NCI-H2081 (cell line): ENCODE measurements at regions not wholly inside any gene's neighbourhood (a gene's known extent, or its start where the extent isn't known, plus 50 kb on each side); places are given as distances from the start of the nearest gene placed in this dataset.
A peak's percentile ranks its signal among the peaks of the same experiment; 100 is the strongest.

Experiments used
- DNase-seq, 2 experiments: peaks; one replicate each; lab custom pipeline; 2025; lab: John Stamatoyannopoulos, UW

GRCh38 chr3:64888840-64889392 is 201.1 kb upstream of the ADAMTS9 start:
- no peak for DNase-seq

GRCh38 chr3:64888165-64888564 is 200.4 kb upstream of the ADAMTS9 start:
- no peak for DNase-seq

- no peak for DNase-seq
Measured at GRCh38 chr3:64885055-64885454, 197.3 kb upstream of the ADAMTS9 start.

- no peak for DNase-seq
Measured at GRCh38 chr3:64884536-64884935, 196.7 kb upstream of the ADAMTS9 start.

DNA sequence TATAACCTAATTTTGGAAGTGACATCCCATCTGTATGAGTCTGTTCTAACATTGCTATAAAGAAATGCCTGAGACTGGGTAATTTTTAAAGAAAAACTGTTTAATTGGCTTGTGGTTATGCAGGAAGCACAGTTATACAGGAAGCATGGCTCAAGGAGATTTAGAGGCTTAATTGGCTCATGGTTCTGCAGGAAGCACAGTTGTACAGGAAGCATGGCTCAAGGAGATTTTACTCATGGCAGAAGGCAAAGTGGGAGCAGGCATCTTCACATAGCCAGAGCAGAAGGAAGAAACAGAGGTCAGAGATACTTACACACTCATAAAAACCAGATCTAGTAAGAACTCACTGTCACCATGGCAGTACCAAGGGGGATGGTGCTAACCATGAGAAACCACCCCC is 193.1 kb upstream of the ADAMTS9 start:
- DNase-seq: no peak

DNA sequence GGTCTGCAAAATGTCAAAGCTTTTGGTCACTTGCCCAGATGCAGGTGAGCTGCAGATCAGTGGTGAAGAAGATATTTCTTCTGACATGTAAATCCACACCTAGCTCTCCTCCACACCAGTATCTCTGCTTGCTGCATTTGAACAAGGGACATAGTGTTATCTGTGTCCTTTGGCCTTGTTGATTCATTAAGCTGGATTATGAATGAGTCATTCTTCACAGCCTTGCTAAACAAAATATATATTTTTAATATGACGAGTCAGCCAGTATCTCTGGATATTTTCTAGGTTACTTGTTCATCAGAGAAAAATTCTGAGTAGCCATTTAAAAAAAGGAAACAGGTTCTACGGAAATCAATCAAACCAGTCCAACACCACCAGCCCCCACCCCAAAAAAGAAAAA is 190.6 kb upstream of the ADAMTS9 start:
- no peak for DNase-seq

GRCh38 chr3:64873400-64873799 is 185.6 kb upstream of the ADAMTS9 start:
- no peak for DNase-seq

- no peak for DNase-seq
Measured at GRCh38 chr3:64872345-64872744, 184.5 kb upstream of the ADAMTS9 start.

DNA sequence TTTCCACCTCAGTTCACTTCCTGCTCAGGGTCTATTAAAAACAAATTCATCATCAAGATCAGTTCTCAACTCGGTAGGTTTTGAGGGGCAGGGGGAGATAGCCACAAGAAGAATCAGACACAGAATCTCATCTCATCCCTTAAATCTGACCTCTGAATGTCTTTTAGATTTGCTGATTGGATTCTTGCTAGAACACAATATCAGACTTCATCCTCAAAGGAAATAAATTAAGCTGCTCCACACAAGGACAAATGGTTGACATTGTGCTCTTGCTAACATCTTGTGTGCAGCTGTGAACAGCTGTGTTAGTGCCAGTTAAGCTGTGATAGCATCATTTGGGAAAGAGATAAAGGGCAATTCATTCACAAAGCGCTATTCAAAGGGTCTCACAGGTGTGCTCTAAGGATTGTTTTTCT is 184.0 kb upstream of the ADAMTS9 start:
- DNase-seq: no peak

- DNase-seq: no peak
Measured at GRCh38 chr3:64870876-64871646, 183.3 kb upstream of the ADAMTS9 start.

- no peak for DNase-seq
Measured at GRCh38 chr3:64867224-64867623, 179.4 kb upstream of the ADAMTS9 start.

DNA sequence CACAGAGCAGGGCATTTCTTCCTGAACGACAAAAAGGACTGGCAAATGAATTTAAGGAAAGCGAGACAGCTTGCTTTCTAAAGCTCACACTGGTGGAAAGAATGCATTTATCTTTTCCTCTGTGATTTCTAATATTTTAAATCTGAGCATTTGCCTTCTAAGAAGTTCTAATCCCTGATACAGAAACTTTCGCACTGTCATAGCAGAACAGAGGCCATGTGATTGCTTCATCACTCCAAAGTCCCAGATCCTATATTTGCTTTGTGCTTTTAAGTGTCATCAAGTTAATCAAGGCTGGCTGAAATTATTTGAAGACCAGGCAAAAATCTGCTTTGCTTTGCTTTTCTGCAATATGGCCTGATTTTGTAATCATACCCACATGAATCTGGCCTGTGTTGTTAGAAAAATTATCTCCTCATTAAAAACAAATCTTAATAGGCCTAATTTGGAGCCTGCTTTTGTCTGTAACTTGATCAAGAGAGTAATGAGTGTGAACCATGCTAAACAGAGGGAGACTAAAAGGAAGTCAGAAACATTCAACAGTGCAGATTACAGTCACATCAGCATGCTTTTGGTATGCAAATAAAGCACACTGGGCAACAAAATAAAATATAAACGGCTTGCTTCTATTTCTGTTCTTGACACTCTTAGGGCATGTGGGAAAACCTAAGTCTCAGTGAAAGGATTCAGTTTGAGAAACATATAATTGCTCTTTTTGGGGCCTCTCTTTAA is 178.2 kb upstream of the ADAMTS9 start:
- no peak for DNase-seq

DNA sequence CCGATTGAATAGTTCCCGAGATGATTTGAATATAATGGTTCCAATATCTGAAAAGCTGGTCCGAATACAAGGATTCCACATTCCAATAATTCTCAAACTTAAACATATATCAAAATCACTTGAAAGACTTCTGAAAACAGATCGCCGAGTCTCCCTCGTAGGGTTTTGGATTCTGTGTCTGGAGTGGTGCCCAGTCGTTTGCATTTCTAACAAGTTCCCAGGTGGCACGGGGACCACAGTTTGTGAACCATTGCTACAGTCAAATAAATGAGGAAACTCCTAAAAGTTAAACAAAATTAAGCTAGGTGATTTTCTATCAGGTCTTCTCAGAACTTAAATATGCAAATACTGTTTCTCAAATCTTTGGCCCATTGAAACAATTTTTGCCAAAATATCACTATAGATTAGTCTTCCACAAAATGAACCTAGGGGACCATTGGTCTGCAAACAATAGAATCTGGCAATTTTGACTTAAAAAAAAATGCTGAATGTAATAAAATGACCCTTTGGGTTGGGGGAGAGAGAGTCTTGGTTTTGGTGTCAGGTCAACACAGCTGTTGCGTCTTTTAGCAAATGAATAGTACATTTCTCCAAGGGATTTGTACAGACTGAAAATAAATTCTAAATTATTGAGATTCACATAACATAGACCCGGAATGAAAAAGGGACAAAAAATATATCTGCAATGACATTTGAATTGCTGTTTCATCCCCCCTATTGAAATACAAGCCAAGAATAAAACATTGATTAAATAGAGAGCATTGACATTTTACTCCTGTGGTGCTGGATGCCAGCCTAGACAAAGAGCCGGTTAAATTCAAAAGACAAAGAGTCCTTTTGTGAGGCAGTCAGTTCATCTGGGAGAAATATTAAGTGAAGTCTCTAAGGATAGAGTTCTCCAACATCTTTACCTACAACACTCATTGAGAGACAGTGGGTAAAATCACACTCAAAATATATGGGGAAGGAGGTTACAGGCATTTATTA is 175.7 kb upstream of the ADAMTS9 start:
- DNase-seq: peak in 1 of 2 experiments; percentile 44

GRCh38 chr3:64861684-64862083 is 173.9 kb upstream of the ADAMTS9 start:
- no peak for DNase-seq

DNA sequence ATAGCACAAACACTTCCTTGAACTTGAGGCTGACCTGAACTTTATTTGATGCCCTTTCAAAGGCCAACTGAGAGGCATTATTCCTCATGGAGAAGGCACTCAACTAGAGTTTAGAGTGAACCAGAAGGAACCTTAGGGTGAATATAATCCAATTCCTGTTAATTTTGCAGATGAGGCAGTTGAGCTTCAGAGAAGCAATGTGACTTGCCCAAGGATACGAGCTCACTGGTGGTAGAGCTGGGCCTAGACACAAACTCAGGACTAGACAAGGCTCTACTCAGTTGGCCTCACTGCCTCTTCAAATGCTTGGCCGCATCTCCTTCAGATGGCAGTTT is 172.7 kb upstream of the ADAMTS9 start:
- DNase-seq: no peak

GRCh38 chr3:64859625-64860535 is 172.1 kb upstream of the ADAMTS9 start:
- DNase-seq: no peak

GRCh38 chr3:64856977-64857516 is 169.2 kb upstream of the ADAMTS9 start:
- no peak for DNase-seq

DNA sequence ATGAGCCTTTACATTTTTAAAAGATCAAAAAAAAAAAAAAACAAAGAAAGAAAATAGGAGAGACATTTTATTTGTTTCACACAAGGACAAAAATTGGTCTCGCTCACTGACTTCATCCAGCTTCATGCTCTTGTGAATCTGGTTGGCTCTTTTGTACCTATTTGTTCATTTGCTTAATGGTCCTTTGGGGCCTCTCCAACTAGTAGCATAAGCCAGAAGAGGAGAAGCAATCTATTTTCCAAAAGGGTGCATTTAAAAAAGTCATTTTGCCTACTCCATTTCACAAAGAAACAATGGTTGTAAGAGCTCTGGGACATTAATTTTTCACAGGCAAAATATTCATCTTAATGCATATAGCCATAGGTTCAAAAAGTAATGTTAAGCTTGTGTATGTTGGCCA is 168.3 kb upstream of the ADAMTS9 start:
- no peak for DNase-seq

DNA sequence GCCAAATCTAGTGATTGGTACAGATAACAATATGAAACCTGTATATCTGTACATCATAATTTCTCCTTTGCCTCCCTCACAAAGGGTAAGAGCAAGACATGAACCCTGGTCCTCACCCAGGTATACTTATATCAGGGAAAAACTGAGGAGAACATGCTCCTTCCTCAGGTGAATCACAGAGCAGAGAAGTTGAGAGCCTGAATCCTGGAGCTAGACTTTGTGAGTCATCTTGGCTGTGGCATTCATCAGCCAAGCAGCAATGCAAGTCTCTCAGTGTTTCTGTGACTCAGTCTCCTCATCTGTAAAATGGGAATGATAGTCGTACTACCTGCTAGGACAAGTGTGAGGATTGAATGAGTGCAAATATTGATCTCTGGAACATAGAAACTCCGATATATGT is 165.7 kb upstream of the ADAMTS9 start:
- DNase-seq: no peak

DNA sequence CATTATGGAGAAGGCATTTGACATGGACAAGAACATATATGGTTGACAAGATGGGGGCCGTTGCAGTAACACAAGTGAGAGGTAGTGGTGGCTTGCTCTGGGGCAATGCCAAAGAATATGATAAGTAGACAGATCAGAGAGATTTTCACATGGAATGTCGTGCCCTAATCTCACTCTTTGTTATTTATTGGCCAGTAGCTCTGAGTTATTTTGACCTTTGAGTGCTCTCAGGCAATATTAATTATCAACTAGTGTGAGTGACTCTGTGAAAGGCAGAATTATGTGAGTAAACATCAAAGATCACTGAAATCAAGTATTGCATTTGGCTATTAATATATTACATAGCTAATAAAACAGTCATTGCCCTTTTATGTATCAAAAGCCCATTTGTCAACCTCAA is 164.9 kb upstream of the ADAMTS9 start:
- DNase-seq: no peak

DNA sequence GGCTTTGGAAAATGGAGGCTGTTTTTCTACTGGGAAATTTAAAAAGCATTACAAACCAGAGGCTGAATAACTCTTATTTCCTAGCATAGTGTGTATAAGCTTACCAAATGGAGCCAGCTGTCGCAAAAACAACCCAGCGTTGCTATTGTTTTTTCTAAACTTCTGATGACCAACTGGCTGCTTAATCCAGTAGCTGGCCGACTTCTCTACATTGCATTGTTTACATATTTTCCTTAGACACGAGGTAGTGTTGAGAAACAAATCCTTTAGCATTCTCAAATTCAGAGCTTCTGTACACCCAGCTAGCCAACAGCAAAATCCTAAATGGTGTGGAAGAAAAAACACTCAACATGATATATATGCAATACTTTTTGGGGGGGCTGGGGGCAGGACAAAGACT is 161.0 kb upstream of the ADAMTS9 start:
- DNase-seq: no peak
